SU-DHL-6 (cell line): ENCODE measurements at regions not wholly inside any gene's neighbourhood (a gene's known extent, or its start where the extent isn't known, plus 50 kb on each side); places are given as distances from the start of the nearest gene placed in this dataset.

ENCODE experiments used
- H2AFZ ChIP-seq: fragments of 200-600 bp; sonication (generic); 2 replicates; pipeline ENCODE4 v1.6.1; 2014; ENCODE audit warnings: low read depth, mild to moderate bottlenecking, moderate library complexity, mixed read lengths, antibody characterized with exemption, low read length; ENCODE audit not compliant: severe bottlenecking
- H3F3A ChIP-seq: fragments of 200-600 bp; shearing (Covaris generic); 2 replicates; pipeline ENCODE4 v1.6.0; 2016; ENCODE audit warnings: antibody characterized with exemption, mild to moderate bottlenecking; ENCODE audit not compliant: insufficient read depth
- H3K27ac ChIP-seq: fragments of 200-600 bp; sonication (generic); 2 replicates; pipeline ENCODE4 v1.5.1; 2016; ENCODE audit warnings: low read depth, mild to moderate bottlenecking, low read length, moderate library complexity, mixed read lengths
- H3K27me3 ChIP-seq: fragments of 200-600 bp; sonication (generic), shearing (Covaris generic); 2 replicates; pipeline ENCODE4 v1.6.0; 2014; ENCODE audit warnings: mild to moderate bottlenecking, low read length
- H3K36me3 ChIP-seq: fragments of 200-600 bp; sonication (generic); 2 replicates; pipeline ENCODE4 v1.6.1; 2014; ENCODE audit warnings: mild to moderate bottlenecking, low read length, mixed read lengths
- H3K4me2 ChIP-seq: fragments of 300-600, 200-600 bp; shearing (Covaris generic), sonication (generic); 2 replicates; pipeline ENCODE4 v1.6.0; 2014; ENCODE audit warnings: low read length, low read depth, mild to moderate bottlenecking; ENCODE audit not compliant: poor library complexity, severe bottlenecking
- H3K4me3 ChIP-seq: fragments of 200-600 bp; sonication (generic); 2 replicates; pipeline ENCODE4 v1.5.1; 2014; ENCODE audit warnings: antibody characterized with exemption, low read length, mild to moderate bottlenecking, mixed read lengths; ENCODE audit not compliant: insufficient read depth, poor library complexity, severe bottlenecking
- H3K79me2 ChIP-seq: fragments of 200-600 bp; sonication (generic); 2 replicates; pipeline ENCODE4 v1.6.1; 2014; ENCODE audit warnings: mild to moderate bottlenecking, low read length, moderate library complexity; ENCODE audit not compliant: insufficient read depth
- H3K9ac ChIP-seq: fragments of 200-600 bp; sonication (generic); 2 replicates; pipeline ENCODE4 v1.7.0; 2014; ENCODE audit warnings: mild to moderate bottlenecking, low read length
- H3K9me2 ChIP-seq: fragments of 200-600 bp; sonication (generic); replicated peaks from 2 replicates; pipeline ENCODE4 v1.6.1; 2014; ENCODE audit warnings: low read length; ENCODE audit not compliant: insufficient read depth
- H3K9me3 ChIP-seq: fragments of 200-600 bp; sonication (generic); 2 replicates; pipeline ENCODE4 v1.6.1; 2014; ENCODE audit warnings: low read length, mixed read lengths; ENCODE audit not compliant: insufficient read depth
- H4K20me1 ChIP-seq: fragments of 200-600 bp; sonication (generic); 2 replicates; pipeline ENCODE4 v1.6.1; 2014; ENCODE audit warnings: low read depth, mild to moderate bottlenecking, antibody characterized with exemption, low read length, moderate library complexity, mixed read lengths
- CTCF ChIP-seq: fragments of 200-600 bp; sonication (generic); IDR thresholded peaks from one replicate; pipeline ENCODE4 v1.5.1; 2017; ENCODE audit warnings: antibody characterized with exemption, mild to moderate bottlenecking, low read length, moderate library complexity; ENCODE audit not compliant: insufficient read depth, poor library complexity, severe bottlenecking
- EZH2phosphoT487 ChIP-seq: fragments of 200-600 bp; sonication (generic), shearing (Covaris generic); conservative IDR thresholded peaks from 2 replicates; pipeline ENCODE4 v1.6.1; 2018; ENCODE audit warnings: mild to moderate bottlenecking, antibody characterized with exemption, low read length, moderate library complexity, mixed read lengths

GRCh38 chr5:40167283-40167682 is 512.4 kb upstream of the PTGER4 start:
- Histone ChIP-seq H3F3A (no peaks in the 10 kb centered on the region), H3K79me2 (no peaks in the 10 kb centered on the region), H3K27me3 (no peaks in the 10 kb centered on the region), H3K36me3 (no peaks in the 10 kb centered on the region), H4K20me1 (no peaks in the 10 kb centered on the region), H3K27ac (no peak overlapping the region), H3K9me2 (no peaks in the 10 kb centered on the region), H2AFZ (no peak overlapping the region), H3K9ac (no peak overlapping the region), H3K4me3 (no peak overlapping the region), H3K9me3 (no peaks in the 10 kb centered on the region), H3K4me2 (no peak overlapping the region)
- TF ChIP-seq CTCF = no peak
- TF ChIP-seq EZH2phosphoT487 = no peak

- Histone ChIP-seq H3K4me2 (no peak overlapping the region), H3K36me3 (no peaks in the 10 kb centered on the region), H3K9me2 (no peaks in the 10 kb centered on the region), H3K9ac (no peak overlapping the region), H3K27me3 (no peaks in the 10 kb centered on the region), H3K9me3 (no peaks in the 10 kb centered on the region), H2AFZ (no peak overlapping the region), H3K27ac (no peak overlapping the region), H3K79me2 (no peaks in the 10 kb centered on the region), H3K4me3 (no peak overlapping the region), H4K20me1 (no peaks in the 10 kb centered on the region), H3F3A (no peaks in the 10 kb centered on the region)
- TF ChIP-seq EZH2phosphoT487 (no peak), CTCF (no peak)
Observed at GRCh38 chr5:40166802-40167201, 512.9 kb upstream of the PTGER4 start.

- Histone ChIP-seq H3K79me2 (no peaks in the 10 kb centered on the region), H4K20me1 (no peaks in the 10 kb centered on the region), H2AFZ (no peak overlapping the region), H3K27ac (no peak overlapping the region), H3K36me3 (no peaks in the 10 kb centered on the region), H3K9ac (no peak overlapping the region), H3K9me2 (no peaks in the 10 kb centered on the region), H3K4me2 (no peak overlapping the region), H3K27me3 (no peaks in the 10 kb centered on the region), H3F3A (no peaks in the 10 kb centered on the region), H3K4me3 (no peak overlapping the region), H3K9me3 (no peaks in the 10 kb centered on the region)
- TF ChIP-seq CTCF (no peak), EZH2phosphoT487 (no peak)
Observed at GRCh38 chr5:40165789-40166728, 513.7 kb upstream of the PTGER4 start.
